ENCODE measurements at regions not wholly inside any gene's neighbourhood (a gene's known extent, or its start where the extent isn't known, plus 50 kb on each side); places are given as distances from the start of the nearest gene placed in this dataset.
"Not testable (repeated sequence)": the region's sequence is repeated elsewhere in the genome, so short reads cannot be mapped to it uniquely, and the experiment has no call there.

DNA sequence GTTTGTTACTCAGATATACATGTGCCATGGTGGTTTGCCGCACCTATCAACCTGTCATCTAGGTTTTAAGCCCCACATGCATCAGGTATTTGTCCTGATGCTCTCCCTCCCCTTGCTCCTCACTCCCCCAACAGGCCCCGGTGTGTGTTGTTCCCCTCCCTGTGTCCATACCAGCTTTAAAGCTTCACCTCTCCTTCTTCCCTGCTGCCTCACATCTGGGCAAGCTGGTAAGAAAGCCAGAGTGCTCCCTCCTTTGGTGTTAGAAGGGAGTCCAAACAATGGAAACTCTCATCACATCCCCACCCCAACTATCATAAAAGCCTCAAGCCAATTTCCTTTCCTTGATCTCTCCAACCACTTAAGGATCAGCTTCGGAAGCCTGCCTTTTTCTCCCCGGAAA lies 1115.6 kb upstream of the GOT2 start:
- no peaks in the 10 kb centered on the region for H3K4me1 ChIP-seq
- no peak for DNase-seq
- TF ChIP-seq, protein P1, sequence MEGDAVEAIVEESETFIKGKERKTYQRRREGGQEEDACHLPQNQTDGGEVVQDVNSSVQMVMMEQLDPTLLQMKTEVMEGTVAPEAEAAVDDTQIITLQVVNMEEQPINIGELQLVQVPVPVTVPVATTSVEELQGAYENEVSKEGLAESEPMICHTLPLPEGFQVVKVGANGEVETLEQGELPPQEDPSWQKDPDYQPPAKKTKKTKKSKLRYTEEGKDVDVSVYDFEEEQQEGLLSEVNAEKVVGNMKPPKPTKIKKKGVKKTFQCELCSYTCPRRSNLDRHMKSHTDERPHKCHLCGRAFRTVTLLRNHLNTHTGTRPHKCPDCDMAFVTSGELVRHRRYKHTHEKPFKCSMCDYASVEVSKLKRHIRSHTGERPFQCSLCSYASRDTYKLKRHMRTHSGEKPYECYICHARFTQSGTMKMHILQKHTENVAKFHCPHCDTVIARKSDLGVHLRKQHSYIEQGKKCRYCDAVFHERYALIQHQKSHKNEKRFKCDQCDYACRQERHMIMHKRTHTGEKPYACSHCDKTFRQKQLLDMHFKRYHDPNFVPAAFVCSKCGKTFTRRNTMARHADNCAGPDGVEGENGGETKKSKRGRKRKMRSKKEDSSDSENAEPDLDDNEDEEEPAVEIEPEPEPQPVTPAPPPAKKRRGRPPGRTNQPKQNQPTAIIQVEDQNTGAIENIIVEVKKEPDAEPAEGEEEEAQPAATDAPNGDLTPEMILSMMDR (IDR thresholded peaks at IDR 0.05) = no peak
- TF ChIP-seq POLR2A (IDR thresholded peaks at IDR 0.05) = no peak
- H3K9me3 ChIP-seq = no peaks in the 10 kb centered on the region
- intact Hi-C loops (cut with DNase I) = no loop called here
- WGBS, 2 donors = 44 to 59% methylated on average over 4 of the region's 4 CpGs
- no peaks in the 10 kb centered on the region for H3K36me3 ChIP-seq (replicated peaks in 1 of 2; ENCODE audit: insufficient read depth in 1 of 2, low read depth in 2 of 2)
- H3K27me3 ChIP-seq = no peaks in the 10 kb centered on the region
- no peak overlapping the region for H3K4me3 ChIP-seq
- no peak overlapping the region for H3K27ac ChIP-seq
- ATAC-seq = no peak

GRCh38 chr16:59848296-59848695 lies 1114.2 kb upstream of the GOT2 start:
- Histone ChIP-seq H3K9me3 (no peaks in the 10 kb centered on the region), H3K4me3 (no peak overlapping the region), H3K27me3 (no peaks in the 10 kb centered on the region), H3K4me1 (no peaks in the 10 kb centered on the region), H3K27ac (no peak overlapping the region), H3K36me3 (replicated peaks in 1 of 2; ENCODE audit: insufficient read depth in 1 of 2, low read depth in 2 of 2) (no peaks in the 10 kb centered on the region)
- ATAC-seq (no peak), DNase-seq (no peak)
- TF ChIP-seq, protein P1 (IDR thresholded peaks at IDR 0.05) = no peak
- TF ChIP-seq POLR2A (IDR thresholded peaks at IDR 0.05) = no peak
- intact Hi-C loops (cut with DNase I) = no loop called here

DNA sequence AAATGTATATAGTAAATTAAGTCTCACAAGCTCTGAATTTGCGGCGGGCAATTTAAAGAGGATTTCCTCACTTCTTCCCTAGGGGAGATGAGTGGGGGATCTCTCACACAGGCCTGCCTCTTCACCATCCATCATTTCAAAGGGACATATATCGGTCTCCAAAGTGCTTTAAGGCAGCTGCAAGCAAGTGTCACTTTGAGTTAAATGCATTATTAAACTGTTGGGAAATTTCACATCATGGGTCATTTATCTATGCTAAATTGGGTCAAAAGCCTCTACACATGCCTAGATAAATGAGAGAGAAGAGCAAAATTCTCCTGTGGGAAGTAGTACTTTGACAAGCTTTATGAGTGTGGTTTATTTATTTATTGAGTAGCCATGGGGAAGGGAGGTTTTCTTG lies 1106.1 kb upstream of the GOT2 start:
- DNase-seq (no peak), ATAC-seq (no peak)
- 67 to 77% methylated on average over 3 of the region's 3 CpGs for WGBS, 2 donors
- H3K36me3 ChIP-seq (replicated peaks in 1 of 2; ENCODE audit: insufficient read depth in 1 of 2, low read depth in 2 of 2) = no peaks in the 10 kb centered on the region
- no peaks in the 10 kb centered on the region for H3K9me3 ChIP-seq
- H3K27me3 ChIP-seq = no peaks in the 10 kb centered on the region
- no peak overlapping the region for H3K4me3 ChIP-seq
- no peaks in the 10 kb centered on the region for H3K4me1 ChIP-seq
- no peak overlapping the region for H3K27ac ChIP-seq
- TF ChIP-seq POLR2A (IDR thresholded peaks at IDR 0.05) = no peak
- TF ChIP-seq, protein P1 (IDR thresholded peaks at IDR 0.05) = no peak
- intact Hi-C loops (cut with DNase I) = no loop called here

GRCh38 chr16:59826767-59827166 lies 1092.7 kb upstream of the GOT2 start:
- 65 to 71% methylated on average over 1 of the region's 1 CpG for WGBS, 2 donors
- DNase-seq = no peak
- no peak for TF ChIP-seq POLR2A (IDR thresholded peaks at IDR 0.05)
- TF ChIP-seq, protein P1 (IDR thresholded peaks at IDR 0.05) = no peak
- H3K27me3 ChIP-seq = no peaks in the 10 kb centered on the region
- intact Hi-C loops (cut with DNase I) = no loop called here
- no peaks in the 10 kb centered on the region for H3K9me3 ChIP-seq
- H3K4me3 ChIP-seq = no peak overlapping the region
- H3K36me3 ChIP-seq (replicated peaks in 1 of 2; ENCODE audit: insufficient read depth in 1 of 2, low read depth in 2 of 2) = no peaks in the 10 kb centered on the region
- no peaks in the 10 kb centered on the region for H3K4me1 ChIP-seq
- H3K27ac ChIP-seq = no peak overlapping the region
- ATAC-seq = no peak

DNA sequence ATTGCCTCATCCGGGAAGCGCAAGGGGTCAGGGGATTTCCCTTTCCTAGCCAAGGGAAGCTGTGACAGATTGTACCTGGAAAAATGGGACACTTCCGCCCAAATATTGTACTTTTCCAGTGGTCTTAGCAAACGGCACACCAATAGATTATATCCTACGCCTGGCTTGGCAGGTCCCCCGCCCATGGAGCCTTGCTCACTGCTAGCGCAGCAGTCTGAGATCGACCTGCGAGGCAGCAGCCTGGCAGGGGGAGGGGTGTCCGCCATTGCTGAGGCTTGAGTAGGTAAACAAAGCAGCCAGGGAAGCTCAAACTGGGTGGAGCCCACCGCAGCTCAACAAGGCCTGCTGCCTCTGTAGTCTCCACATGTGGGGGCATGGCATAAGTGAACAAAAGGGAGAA lies 1075.4 kb upstream of the GOT2 start:
- H3K27ac ChIP-seq; H3K4me1 ChIP-seq; H3K36me3 ChIP-seq (replicated peaks in 1 of 2; ENCODE audit: insufficient read depth in 1 of 2, low read depth in 2 of 2); DNase-seq; ATAC-seq; intact Hi-C loops (cut with DNase I); H3K9me3 ChIP-seq; H3K4me3 ChIP-seq; H3K27me3 ChIP-seq: not testable (repeated sequence)
- 73% methylated on average over 8 to 11 of the region's 11 CpGs for WGBS, 2 donors
